Effector memory CD4-positive, alpha-beta T cell (primary cell): ENCODE measurements at regions not wholly inside any gene's neighbourhood (a gene's known extent, or its start where the extent isn't known, plus 50 kb on each side); places are given as distances from the start of the nearest gene placed in this dataset.

ENCODE experiments used
- DNase-seq, 3 donors: peaks; one replicate each; pipeline ENCODE4 v3.0.0-alpha.2; 2020
- H3K27ac ChIP-seq: 2 replicates; pipeline ENCODE4 v1.7.0; 2013; ENCODE audit warnings: mild to moderate bottlenecking, low read length, moderate library complexity; ENCODE audit not compliant: insufficient read depth, poor library complexity, severe bottlenecking
- H3K27me3 ChIP-seq: replicated peaks from 2 replicates; pipeline ENCODE4 v1.7.0; 2013; ENCODE audit warnings: mild to moderate bottlenecking, low read length; ENCODE audit not compliant: insufficient read depth, control insufficient read depth, poor library complexity, severe bottlenecking
- H3K36me3 ChIP-seq: 2 replicates; pipeline ENCODE4 v1.7.0; 2013; ENCODE audit warnings: mild to moderate bottlenecking, low read length, moderate library complexity; ENCODE audit not compliant: control insufficient read depth, insufficient read depth
- H3K4me1 ChIP-seq: 2 replicates; pipeline ENCODE4 v1.7.0; 2013; ENCODE audit warnings: low read length, mild to moderate bottlenecking; ENCODE audit not compliant: control insufficient read depth, insufficient read depth, poor library complexity, severe bottlenecking
- H3K4me3 ChIP-seq: 2 replicates; pipeline ENCODE4 v1.7.0; 2013; ENCODE audit warnings: low read length, low read depth, mild to moderate bottlenecking; ENCODE audit not compliant: insufficient read depth, poor library complexity, severe bottlenecking
- H3K9me3 ChIP-seq: 2 replicates; pipeline ENCODE4 v1.7.0; 2013; ENCODE audit warnings: mild to moderate bottlenecking, low read length, moderate library complexity; ENCODE audit not compliant: control insufficient read depth

DNA sequence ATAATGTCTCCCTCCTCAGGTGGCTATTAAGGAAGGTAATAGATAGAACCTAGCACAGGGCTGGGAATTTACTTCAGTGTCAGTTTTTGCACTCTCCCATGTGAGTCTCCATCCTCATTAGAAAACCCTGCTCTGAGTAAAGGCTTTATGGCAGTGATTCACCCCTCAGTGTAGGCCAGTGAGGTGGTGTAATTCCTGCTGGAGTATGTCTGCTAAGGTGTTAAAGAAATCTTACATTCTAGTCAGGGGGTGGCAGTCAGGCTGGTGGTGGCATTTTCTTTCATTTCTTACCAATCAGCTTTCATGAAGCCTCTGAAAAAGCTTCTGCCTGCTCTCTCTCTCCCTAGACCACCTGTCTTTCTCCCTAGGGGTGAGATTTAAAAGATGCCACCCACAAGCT, 138.8 kb upstream of the CCL2 start:
- H3K27ac ChIP-seq, result no peak overlapping the region

DNA sequence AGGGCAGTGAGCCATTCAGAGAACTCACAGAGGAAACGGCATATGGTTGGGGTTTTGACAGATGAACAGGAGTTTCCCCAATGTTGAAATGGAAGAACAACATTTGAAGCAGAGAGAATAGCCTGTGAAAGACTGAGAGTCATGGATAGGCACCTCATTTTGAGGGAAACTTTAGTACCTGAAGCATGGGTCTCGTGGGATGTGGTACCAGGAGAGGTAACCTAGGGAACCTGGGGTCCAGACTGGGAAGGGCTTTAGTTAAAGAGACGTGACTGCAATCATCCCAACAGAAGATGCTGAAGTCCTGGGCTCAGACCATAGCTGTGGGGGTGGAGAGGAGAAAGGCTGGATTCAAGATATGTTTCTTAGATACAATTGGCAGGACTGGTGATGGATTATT, 137.8 kb upstream of the CCL2 start:
- H3K27me3 ChIP-seq, result no peaks in the 10 kb centered on the region
- H3K36me3 ChIP-seq, result no peaks in the 10 kb centered on the region
- no peak for DNase-seq
- no peak overlapping the region for H3K27ac ChIP-seq
- no peaks in the 10 kb centered on the region for H3K9me3 ChIP-seq
- H3K4me3 ChIP-seq, result no peak overlapping the region
- no peaks in the 10 kb centered on the region for H3K4me1 ChIP-seq

More for the DNA sequence above, 138.8 kb upstream of the CCL2 start:
- Histone ChIP-seq H3K9me3 (no peaks in the 10 kb centered on the region), H3K36me3 (no peaks in the 10 kb centered on the region), H3K4me3 (no peak overlapping the region), H3K27me3 (peaks cover 4% of the 10 kb centered on the region), H3K4me1 (no peaks in the 10 kb centered on the region)
- DNase-seq, result no peak

DNA sequence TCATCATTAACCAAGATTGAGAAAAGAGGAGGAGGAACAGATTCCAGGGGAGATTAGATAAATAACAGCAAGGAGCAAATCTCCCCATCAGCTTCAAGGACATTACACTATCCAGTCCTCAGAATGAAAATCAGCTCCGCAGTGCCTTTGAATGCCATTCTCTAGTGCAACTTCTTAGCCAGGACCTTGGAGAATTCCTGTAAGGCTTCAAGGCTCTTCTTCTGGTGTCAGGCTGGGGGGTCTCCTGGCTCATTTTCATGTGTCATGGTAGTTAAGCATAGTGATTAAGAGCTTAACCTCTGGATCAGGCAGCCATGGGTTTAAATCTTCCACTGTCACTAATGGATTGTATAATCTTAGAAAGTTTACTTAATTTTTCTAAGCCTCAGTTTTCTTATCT, 137.3 kb upstream of the CCL2 start:
- Histone ChIP-seq H3K36me3 (no peaks in the 10 kb centered on the region), H3K27me3 (no peaks in the 10 kb centered on the region), H3K4me1 (no peaks in the 10 kb centered on the region), H3K9me3 (no peaks in the 10 kb centered on the region), H3K4me3 (no peak overlapping the region), H3K27ac (no peak overlapping the region)
- no peak for DNase-seq

DNA sequence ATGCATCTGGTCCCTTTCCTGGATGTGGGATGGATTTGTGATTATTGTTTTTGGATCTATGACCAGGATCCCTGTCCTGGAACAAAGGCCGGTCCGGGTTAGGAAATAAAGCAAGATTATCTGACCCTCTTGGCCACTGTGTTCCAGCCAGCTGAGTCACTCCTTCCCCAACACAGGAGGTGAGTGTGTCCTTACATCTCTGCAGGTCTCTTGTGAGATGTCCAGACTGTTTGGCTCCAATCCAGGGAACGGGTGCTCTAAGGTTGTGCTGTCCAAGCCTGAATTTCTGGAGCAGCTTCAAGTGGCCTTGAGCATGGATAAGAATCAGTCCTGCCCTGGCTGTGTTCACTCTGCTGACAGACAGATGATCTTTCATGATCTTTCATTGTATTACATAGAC, 136.5 kb upstream of the CCL2 start:
- H3K4me3 ChIP-seq, result no peak overlapping the region
- DNase-seq, result no peak
- H3K27me3 ChIP-seq, result no peaks in the 10 kb centered on the region
- H3K4me1 ChIP-seq, result no peaks in the 10 kb centered on the region
- no peaks in the 10 kb centered on the region for H3K36me3 ChIP-seq
- H3K27ac ChIP-seq, result no peak overlapping the region
- no peaks in the 10 kb centered on the region for H3K9me3 ChIP-seq

DNA sequence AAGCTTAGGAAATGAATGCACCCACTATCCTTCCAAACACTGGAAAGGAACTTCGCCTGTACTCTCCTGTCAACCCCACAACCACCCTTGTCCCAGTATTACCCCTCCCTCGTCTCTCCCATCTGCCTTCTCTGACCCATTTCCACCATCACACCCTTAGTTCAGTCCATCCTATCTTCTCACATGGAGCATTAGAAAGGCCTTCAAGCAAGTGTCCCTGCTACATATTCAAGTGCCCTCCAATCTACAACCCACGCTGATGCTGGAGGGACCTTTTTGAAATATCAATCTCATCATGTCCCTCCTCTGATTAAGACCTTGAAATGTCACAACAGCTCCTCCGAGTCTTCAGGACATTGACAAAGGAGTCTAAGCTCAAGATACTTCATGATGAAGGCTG, 133.8 kb upstream of the CCL2 start:
- H3K27ac ChIP-seq, result no peak overlapping the region
- H3K9me3 ChIP-seq, result no peaks in the 10 kb centered on the region
- no peaks in the 10 kb centered on the region for H3K27me3 ChIP-seq
- H3K4me3 ChIP-seq, result no peak overlapping the region
- H3K36me3 ChIP-seq, result no peaks in the 10 kb centered on the region
- DNase-seq, result no peak
- H3K4me1 ChIP-seq, result no peaks in the 10 kb centered on the region

DNA sequence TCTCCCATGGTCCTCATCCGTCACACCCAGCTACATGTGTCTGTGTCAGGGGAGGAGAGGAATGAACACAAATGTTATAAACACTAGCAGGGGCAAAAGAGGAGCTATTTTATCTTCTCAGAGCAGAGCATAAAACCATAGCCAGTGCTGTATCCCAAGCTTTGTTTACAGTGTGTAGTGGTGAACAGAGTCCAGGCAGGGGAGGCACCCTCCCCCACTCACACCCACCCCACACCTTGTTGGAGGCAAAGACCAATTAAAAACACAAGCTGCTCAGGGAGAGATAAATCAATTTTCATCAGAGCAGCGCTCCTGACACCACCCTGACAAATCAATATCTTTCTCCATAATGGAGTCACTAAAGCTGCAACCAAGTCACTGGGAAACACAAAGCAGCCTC, 132.6 kb upstream of the CCL2 start:
- Histone ChIP-seq H3K36me3 (no peaks in the 10 kb centered on the region), H3K4me1 (no peaks in the 10 kb centered on the region), H3K27me3 (no peaks in the 10 kb centered on the region), H3K4me3 (no peak overlapping the region), H3K27ac (no peak overlapping the region), H3K9me3 (no peaks in the 10 kb centered on the region)
- no peak for DNase-seq

DNA sequence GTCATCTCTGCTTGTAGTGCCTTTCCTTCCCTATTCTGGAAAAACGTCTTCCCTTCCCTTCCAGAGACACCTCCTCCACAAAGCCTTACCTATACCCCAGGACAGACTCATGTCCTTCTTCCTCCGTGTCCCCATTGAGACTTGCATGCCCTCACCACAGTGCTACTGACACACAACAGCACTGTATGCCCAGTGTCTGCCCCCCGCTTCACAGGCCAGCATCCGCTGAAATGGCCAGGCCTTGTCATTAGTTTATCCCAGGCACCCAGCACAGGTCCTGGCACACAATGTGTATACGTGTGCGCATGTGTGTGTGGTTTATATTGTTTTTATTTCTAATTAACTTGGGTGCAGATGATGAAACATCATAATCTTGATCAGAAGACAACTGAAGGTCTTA, 130.1 kb upstream of the CCL2 start:
- Histone ChIP-seq H3K9me3 (no peaks in the 10 kb centered on the region), H3K27me3 (no peaks in the 10 kb centered on the region), H3K4me3 (no peak overlapping the region), H3K36me3 (no peaks in the 10 kb centered on the region), H3K27ac (no peak overlapping the region), H3K4me1 (no peaks in the 10 kb centered on the region)
- DNase-seq, result no peak

DNA sequence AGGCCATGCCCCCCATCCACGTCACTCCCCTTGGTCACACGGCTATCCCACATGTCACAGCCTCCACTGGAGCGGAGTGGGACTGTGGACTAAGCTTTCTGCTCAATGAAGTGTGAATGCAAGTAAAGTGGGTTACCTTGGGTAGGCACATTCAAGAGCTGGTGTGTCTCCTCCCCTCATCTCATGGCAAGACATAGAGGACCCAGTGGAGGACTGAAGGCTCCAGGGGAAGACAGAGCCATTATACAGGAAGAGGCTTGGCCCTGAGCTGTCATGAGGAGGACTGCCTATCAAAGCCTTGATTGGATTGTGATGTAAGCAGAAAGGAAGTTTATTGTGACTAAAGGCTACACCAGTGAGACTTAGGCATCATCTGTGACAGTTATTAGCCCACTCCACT, 129.2 kb upstream of the CCL2 start:
- no peaks in the 10 kb centered on the region for H3K4me1 ChIP-seq
- no peaks in the 10 kb centered on the region for H3K27me3 ChIP-seq
- no peak overlapping the region for H3K4me3 ChIP-seq
- no peak for DNase-seq
- no peak overlapping the region for H3K27ac ChIP-seq
- H3K9me3 ChIP-seq, result no peaks in the 10 kb centered on the region
- H3K36me3 ChIP-seq, result no peaks in the 10 kb centered on the region

DNA sequence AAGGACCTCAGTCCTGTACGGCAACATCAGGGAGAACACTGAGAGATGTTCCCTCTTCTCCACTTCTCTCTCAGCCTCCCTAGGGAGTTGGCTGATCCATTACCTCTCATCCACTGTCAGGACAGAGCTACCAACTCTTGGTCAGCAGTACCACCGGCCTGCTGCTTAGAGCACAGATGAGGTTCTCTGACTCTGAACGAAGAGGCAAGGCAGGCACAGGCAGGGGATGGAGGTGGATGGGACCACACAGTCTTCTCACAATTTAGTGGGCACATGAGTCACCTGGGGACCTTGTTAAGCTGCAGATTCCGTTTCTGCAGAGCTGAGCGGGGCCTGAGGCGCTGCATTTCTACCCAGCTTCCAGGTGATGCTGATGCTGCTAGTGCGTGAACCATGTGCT, 128.6 kb upstream of the CCL2 start:
- Histone ChIP-seq H3K9me3 (no peaks in the 10 kb centered on the region), H3K4me1 (no peaks in the 10 kb centered on the region), H3K36me3 (no peaks in the 10 kb centered on the region), H3K27ac (no peak overlapping the region), H3K4me3 (no peak overlapping the region), H3K27me3 (no peaks in the 10 kb centered on the region)
- DNase-seq, result no peak

DNA sequence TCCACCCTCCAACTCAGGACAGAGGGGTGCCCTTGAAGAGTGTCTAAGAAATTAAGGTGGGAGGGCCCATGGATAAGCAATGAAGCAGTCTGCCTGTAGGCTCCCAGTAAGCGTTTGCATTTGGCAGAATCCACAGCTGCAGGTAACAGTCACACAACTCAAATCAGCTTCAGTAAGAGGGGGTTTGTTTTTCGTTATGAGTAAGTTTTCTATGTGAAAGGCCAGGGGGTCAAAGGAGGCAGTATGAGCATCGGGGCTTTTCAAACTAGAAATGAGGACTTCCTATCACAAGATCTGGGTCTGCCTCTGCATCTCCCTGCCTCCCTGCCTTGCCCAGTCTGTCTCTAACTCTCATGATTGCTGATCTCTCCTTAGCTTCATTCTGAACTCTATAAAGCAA, 128.1 kb upstream of the CCL2 start:
- no peak overlapping the region for H3K27ac ChIP-seq
- no peaks in the 10 kb centered on the region for H3K4me1 ChIP-seq
- no peaks in the 10 kb centered on the region for H3K27me3 ChIP-seq
- no peaks in the 10 kb centered on the region for H3K36me3 ChIP-seq
- no peak for DNase-seq
- H3K9me3 ChIP-seq, result no peaks in the 10 kb centered on the region
- no peak overlapping the region for H3K4me3 ChIP-seq

DNA sequence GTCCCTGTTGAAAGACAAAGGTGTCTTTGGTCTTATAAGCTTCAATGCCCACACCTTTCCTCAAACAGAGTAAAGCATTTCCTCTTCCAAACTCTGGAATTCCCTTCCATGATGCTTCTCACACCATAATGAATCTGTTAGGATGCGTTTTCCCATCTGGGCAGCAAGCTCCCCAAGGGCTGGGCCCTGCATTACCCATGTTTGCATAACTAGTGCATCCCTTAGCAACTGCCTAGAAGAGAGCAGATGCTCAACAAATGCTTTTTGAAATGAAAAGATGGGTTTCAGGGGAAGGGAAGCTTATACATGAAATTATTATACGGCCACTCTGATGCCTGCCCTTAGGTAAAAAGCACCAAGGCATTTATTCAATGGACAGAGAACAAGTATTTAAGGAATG, 124.5 kb upstream of the CCL2 start:
- no peak overlapping the region for H3K4me3 ChIP-seq
- H3K27me3 ChIP-seq, result no peaks in the 10 kb centered on the region
- no peaks in the 10 kb centered on the region for H3K36me3 ChIP-seq
- no peak overlapping the region for H3K27ac ChIP-seq
- H3K9me3 ChIP-seq, result no peaks in the 10 kb centered on the region
- no peak for DNase-seq
- H3K4me1 ChIP-seq, result no peaks in the 10 kb centered on the region
